Ureter (tissue), 1 donor: ENCODE measurements at regions not wholly inside any gene's neighbourhood (a gene's known extent, or its start where the extent isn't known, plus 50 kb on each side); places are given as distances from the start of the nearest gene placed in this dataset.

ENCODE experiments used
- DNase-seq: peaks from one replicate; pipeline ENCODE4 v3.0.0-alpha.2; 2020; ENCODE audit warnings: low spot score
- donor health status: DM: yes; HTN: yes; CAD: no.

DNA sequence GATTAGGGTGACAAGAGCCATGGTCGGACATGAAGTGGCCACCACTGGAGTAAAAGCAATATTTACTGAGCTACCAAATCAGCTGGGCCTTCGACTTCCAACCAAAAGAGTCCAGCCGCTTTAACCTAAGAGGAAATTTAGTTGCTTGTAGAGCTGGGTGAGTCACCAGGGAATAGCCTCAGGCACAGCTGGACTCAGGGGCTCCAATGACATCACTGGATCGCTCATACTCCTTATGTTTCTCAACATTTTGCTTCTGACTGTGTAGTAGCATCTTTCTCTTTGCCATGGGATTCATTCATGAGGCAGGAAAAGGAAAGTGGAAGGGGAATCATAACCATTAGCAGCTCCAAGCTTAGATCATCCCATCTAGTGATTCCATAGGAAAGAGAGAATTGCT is 664.4 kb downstream of the MATN1 start:
- no peak for DNase-seq

DNA sequence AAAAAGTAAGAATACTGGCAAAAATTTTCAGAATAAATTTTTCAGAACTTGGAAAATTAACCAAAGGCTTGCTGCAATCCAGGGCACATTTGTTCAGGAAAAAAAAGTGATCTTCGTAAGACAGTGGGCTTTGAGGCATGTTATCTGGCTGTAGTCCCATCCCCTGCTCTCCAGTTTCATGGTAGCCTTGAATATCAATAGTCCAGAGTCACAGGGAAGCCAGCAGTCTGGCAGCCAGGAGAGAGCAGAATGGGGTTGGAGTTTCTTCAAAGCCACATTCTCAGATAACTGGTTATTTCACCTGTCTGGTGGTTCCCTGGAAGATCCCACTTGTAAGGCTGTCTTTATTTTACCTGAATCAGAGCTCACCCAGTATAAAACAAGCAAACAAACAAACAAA is 669.3 kb downstream of the MATN1 start:
- no peak for DNase-seq

DNA sequence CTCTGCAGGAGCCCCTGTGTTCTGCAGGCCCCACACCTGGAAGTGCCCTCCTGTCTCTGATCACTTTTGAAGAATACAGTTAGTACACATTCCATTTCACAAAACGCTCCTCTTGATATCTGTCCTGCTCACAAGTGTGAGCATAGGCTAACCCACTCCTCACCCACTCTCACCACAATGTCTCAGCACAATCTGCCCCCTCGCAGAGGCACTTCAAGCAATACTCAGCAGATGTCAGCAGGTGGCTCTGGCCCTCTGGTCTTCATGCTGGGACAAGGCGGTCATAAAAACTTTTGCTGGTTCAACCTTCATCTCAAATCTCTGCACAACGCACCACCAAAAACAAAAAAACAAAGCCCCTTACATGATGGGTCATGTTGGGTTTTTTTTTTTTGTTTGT is 671.2 kb downstream of the MATN1 start:
- no peak for DNase-seq

DNA sequence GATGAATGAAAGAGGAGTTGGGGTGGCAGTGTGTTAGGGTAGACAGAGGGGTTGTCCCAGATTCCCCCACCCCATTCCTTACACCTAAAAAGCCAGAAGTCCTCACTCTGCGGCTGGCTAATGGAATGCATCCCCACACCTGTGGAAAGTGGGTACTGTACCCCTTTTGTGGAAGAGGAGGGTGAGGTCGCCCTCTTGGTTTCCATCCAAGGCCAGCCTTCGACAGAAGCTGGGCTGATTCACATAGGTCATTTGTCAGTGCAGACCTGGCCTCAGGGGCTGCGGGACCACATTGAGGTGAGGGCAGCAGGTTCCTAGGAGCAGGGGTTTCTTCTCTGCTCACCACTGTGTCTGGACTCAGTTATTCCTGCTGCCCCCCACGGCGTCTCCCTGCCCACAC is 671.6 kb downstream of the MATN1 start:
- DNase-seq, result no peak

DNA sequence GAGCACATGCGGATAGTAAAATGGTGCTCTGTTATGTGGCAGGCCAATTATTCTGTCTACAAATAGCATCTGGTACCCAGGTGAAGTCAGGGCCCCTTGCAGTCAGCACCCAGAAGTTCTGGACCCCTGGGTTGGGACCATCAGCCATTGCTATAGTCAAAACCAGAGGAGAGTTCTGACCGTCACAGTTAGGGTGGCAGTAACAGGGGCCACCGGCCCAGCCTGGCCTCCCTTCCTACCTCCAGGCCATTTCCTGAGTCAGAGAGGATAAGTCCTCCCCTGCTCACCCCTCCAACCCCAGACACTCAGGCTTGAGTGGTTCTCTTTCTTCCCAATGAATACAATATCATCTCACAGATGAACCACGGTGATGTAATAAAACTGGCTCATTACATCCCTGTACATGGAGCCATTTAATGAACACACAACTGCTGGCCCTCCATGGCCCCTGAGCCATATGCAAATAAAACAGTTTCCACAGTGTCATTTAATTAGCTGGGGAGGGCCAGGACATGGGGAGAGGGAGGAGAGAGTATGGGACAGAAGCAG is 673.6 kb downstream of the MATN1 start:
- no peak for DNase-seq

DNA sequence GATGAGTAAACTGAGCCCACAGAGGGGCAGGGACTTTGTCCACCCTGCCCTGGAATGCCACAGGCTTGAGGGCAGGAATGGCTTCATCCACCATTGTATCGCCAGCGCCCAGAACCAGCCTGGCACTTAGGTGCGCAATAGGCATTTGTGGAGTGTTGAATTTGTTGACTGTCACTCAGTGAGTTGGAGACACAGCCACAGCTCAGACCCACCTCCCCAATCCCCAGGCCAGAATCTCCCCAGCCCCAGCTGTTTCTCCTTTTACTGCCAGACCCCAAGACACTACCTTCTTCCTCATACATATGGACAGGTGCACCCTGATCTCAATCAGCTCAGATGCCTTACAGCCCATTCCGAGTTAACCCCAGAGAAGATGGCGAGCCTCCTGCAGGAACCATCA is 674.5 kb downstream of the MATN1 start:
- DNase-seq, result no peak

DNA sequence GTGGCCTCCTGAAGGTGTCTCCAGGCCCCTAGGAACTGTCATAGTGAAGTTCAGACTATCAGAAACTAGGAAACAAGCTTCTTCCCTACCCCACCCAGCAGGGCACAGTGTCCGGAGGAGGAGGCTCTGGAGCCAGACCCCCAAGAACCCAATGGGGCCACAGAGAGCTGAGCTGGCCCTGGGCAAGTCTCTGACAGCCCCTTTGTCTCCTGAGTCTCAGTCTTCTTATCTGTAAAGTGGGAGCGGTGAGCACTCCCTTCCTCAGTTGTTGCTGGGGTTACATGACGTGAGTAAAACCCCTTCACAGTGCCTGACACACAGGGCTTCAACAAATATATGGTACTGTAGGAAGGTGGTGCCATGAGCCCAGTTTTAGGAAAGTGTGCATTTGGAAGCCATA is 675.8 kb downstream of the MATN1 start:
- DNase-seq, result no peak

DNA sequence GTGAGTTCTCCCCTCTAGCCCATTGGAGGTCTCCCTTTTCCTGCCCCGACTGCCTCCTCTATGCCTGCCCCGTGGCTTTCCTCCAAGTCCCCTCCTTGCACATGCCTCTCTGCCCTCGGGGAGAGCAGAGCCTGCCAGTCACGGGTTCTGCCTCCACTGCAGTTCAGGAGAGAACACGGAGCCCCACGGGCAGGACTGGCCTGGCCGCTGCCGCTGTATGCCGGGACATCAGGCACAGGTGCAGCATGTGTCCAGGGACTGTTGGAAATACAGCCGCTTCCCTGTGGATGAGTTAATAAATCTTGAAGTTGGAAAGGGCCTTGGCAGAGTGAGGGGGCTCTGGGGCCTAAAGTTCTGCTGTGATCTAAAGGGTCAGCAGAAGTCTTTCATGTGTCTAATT is 676.6 kb downstream of the MATN1 start:
- DNase-seq, result no peak

DNA sequence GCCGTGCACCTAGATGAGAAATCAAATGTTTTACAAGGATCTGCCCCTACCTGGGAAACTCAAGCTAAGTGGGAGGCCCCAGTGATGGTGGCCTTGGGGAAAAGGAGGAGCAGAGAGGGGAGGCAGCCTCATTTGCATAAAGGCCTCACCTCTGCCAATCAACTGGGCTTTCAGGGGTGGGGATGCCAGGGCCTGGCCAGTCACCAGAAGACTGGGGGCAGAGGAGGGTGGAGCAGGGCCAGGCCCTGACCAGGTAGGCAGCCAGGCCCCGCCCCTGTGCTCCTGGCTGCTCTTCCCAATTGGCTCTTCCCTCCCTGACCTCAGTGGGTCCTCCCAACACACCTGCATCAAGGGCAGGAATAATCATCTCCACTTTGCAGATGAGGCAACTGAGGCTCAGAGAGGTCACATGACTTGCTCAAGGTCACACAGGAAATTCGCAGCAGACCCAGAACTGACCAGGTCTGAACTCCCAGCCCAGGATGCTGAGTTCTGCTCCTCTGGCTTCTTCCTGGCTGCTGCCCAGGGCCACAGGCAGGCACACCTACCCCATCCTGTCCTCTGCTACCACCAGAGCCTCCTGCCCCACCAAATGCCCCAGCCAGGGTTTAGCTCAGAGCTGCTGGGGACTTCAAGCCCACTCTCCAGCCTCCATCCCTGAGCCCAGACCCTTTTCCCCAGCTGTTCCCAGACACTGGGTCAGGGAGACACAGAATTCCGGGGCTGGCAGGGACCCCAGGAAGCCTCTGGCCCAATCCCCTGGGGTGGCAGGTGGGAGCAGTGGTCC is 677.9 kb downstream of the MATN1 start:
- DNase-seq, result no peak

DNA sequence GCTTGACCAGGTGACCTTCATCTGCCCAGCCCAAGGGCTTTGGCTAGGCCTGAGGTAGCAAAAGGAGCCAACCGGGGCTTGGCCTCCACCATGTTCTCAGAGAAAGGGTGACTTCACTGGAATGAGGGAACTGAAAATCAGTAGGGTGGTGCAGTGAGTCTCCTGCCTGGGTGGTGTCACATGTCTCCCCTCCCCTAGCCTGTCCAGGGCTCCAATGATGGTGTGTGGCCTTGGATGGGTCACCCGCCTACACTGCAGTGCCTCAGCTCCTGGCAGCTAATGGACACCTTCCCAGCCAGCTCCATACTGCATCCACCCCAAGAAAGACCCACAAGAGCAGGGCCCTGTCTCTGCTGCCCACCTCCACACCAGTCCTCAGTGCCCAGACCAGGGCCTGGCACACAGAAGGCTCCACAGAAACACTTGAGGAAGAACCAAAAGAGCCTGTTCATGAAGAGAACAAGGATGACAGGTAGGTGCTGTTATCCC is 678.7 kb downstream of the MATN1 start:
- DNase-seq, result peak; percentile 14

DNA sequence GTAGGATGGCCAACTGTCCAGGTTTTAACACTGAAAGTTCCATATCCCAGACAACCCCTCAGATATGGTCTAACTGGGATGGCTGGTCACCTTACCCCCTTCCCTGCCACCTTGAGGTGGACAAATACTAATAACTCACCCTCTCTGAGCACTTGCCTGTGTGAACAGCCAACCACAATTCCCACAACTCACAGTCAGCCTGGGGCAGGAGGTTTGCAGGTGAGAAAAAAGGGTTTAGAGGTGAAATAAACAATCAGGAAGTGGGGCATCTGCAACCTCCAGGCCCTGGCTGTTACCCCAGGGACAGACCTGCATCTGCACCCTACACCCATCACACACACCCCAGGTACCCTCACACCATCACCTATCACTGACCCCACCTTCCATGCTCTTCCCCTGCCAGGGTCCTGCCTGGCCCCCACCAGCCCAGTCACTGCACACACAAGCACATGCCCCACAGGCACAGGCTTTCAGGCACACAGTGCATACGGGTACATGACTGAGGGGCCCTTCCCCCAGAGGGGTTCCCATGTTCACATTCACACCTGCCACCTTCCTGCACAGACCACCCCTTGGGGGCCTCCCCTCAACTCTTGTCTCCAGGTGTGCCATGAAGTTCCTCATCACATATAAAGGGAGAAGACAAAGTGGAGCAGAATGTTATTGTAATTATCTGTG is 679.5 kb downstream of the MATN1 start:
- DNase-seq, result peak; percentile 38

DNA sequence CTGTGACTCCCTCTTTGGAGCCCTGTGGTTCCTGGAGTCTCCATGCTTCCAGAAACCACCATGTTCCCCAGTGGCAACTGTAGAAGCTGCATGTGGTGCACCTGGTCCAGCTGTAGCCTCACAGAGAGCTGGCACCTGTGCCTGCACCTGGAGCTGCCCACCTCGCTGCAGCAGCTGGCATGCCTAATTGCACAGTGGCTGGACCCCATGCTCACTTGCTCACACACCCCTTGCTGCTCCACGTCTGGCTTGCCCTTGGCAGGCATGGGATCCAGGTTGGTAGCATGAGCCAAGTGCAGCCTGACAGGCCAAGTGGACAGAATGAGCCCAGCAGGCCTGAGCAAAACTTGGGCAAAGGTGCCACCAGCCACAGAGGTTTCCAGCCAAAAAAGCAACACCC is 680.1 kb downstream of the MATN1 start:
- DNase-seq, result peak; percentile 27

DNA sequence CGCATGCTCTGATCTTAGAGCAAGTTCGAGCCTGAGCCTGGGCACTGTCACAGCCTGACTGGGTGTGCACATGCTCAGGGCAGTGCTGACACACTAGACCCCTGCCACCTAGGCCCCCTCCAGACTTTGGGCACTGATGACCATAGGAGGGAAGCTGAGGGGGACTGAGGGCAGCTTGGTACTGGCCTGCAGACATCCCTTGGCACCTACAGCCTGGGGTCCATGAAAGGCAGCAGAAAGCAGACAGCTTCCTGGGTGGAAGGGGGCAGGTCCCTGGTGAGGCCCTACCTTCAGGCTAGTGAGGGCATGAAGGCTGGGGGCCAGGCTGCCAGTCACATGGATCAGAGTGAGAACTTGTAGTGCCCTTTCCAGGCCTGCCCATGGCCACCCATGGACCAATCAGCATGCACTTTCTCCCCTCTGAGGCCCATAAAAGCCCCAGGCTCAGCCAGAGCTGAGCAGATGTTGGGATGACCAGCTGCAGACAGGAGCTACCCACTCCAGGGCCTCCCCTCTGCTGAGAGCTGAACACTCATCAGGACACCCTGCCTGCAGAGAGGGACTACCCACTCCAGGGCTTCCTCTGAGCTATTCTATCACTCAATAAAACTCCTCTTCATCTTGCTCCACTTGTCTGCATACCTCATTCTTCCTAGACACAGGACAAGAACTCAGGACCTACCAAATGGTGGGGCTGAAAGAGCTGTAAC is 680.8 kb downstream of the MATN1 start:
- peak; percentile 31 for DNase-seq

DNA sequence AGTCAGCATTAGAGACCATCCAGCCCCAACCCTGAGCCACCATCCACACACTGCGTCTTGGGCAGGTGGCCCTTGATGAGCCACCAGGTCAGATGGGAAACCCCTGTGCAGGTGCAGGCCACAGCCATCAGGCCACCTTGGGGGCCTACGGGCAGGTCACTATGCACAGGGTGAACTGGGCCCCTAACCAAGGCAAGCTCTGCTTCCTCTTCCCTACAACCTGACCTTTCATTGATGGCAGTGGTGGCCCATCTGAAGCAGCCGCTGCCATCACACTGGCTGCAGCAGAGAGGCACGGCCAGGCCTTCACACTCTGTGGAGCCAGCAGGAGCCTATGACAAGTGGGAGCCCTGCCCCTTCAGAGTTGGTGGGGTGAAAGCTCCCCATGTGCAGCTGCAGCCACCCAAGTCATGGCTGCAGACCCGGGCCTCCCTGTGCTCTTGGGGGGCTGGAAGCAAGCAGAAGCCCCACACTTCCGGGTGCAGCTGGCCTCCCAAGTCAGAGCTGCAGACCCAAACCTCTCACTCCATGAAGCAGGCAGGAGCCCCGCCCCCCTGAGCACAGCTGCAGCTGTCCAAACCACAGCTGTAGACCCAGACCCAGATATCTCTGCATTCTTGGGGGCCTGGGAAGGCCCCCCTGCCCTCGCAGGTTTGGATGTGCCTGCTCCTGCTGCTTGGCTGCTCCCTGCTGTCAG is 681.5 kb downstream of the MATN1 start:
- DNase-seq, result peak; percentile 18

DNA sequence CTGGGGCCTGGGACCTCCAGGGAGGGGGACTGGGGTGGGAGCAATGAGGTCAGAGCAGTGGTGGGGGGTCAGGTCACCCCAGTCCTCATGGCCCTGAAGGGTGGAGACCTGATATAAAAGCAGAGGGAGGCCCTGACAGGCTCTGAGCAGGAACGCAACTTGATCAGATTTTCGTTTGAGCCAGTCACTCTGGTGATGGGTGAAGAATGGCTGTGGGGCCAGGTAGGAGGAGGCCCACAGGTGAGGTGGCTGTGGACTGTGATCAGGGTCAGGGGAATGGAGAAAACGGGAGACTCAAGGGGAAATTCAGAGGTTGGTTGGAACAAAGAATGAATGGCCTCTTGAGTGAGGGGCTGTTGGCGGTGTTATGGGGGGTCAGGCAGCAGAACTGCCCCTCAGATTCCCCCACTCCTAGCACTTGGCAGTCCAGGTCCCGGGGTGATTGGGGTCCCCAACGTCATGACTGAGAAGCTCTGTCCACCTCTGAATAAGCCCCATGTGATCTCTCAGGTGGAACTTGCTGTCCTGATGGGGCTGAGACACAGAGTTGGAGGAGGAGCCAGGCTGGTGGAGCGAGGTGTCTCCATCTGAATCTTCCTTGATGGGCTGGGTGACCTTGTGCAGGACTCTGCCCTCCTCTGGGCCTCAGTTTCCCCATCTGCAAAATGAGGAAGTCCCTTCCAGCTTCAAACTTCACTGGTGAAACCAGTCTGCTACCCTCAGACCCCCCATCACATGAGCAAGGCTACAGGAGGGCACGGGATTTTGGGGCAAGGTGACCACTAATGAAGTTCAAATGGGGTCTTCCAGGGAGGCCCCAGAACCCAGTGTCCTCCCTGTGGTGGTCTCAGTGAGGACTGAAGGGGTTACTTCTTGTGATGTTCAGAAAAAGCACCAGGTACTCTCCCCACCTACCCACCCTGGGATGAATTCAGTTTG is 683.0 kb downstream of the MATN1 start:
- peak; percentile 38 for DNase-seq

DNA sequence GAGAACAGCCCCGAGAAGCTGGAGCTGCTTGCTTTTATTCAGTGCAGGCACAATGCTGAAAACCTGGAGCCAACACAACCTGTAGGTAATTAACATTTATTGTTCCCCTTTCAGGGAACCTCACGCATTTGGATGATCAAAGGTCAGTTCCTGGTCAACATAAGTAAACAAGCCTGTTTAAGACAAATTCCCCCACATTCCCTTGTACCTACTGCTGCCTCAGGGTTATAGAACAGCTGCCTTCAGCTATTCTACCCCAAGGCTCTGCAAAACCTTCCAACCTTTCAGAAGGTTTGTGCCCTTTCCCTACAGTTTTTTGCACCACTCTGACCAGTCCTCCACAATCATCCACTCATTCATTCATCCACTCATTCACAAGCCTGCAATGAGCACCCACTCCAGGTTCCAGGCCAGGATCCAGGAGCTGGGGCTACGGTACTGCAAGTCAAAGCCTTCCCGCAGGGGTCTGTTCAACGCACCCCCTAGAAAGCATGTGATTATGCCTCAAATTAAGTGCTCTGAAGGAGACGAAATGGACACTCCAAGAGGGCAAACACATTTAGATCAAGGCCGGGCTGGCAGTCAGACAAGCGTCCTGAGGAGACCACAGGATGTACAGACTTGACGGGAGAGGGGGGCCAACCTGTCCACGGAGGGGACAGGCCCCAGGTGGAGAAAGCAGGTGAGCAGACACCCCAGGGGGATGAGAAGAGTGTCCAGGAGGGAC is 683.9 kb downstream of the MATN1 start:
- DNase-seq, result no peak

DNA sequence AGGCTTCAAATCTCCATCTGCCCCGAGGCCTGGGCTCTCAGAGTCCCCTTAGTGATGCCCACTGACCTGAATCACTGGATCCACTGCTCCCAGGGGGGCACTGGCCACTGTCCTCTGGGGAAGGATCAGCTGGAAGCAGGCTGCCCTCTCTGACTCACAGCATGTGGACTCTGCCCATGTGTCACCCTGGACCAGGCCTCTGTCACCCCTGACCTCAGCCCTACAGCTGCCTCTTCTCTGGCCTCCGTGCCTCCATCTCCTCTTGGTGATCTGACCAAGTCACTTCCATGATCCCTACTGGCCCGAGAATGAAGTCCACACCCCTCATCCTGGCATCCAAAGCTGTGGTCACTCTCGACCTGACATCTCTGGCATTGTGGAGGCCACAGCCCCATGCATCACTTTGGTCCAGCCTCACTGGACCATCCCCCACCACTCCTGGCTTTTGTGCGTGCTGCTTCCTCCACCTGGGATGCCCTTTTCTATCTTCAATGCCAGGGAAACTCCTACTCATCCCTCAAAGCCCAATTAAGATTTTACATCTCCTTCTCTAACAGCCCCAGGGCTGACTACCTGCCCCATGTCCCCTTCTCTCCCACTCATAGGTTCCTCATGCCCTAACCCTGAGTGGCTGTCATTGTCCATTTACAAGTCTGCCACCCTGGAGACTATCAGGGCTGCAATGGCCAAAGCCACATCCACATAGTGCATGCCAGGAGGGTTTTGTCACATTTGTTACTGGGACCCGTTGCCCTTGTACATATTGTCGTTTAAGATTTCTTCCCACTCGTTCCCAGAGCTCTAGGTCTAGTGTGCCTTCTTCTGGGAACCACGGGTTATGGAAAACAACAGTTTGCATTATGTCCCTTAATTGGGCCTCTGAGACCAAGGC is 685.0 kb downstream of the MATN1 start:
- peak; percentile 28 for DNase-seq

DNA sequence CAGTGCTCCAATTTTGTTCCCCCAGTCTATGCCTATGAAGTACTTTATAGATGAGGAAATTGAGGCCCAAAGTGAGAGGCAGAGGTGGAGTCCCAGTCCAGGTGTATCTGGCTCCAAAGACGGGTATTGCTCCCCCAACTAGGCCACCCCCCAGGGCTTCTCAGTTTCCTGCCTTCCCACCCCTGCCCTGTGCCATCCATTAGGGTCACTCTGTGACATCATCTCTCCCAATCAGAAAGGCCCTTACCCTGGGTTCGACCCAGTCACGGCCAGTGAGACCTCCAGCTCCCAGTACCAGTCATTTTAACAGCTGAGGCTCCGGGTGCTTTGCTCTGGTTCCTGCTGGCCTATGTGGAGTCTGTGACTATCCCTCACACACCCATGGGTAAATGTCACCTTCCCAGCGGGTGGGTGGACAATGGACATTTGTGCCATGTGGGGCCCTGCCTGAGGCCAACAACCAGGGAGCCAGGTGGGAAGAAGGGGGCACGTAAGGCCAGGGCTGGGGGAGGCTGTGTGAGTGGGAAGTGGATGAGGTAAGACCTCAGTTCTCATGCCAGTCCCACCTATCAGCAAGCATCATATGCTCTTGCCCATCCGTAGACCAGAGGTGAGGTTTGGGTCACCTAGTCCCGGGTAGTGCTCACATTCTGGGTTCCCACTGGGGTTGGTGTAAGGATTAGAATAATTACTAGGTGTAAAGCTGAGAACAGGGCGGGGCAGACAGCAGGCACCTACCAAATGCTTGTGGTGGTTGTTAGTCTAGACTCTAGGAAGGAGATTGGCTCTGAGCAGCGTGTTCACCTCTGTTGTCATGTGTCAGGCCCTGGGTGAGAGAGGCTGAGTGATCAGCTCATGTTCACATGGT is 685.9 kb downstream of the MATN1 start:
- peak; percentile 40 for DNase-seq
